HEK293 (cell line): ENCODE measurements at regions not wholly inside any gene's neighbourhood (a gene's known extent, or its start where the extent isn't known, plus 50 kb on each side); places are given as distances from the start of the nearest gene placed in this dataset.

Source experiments
- CTCF ChIA-PET: fragments of 350-600 bp; formaldehyde crosslinking; extraction: SDS; loops from one replicate; lab custom pipeline; 2021; ENCODE audit warnings: antibody characterized with exemption; lab: Yijun Ruan, JAX
- POLR2A ChIA-PET: fragments of 300-600 bp; formaldehyde crosslinking; extraction: SDS; loops from one replicate; lab custom pipeline; 2020; ENCODE audit warnings: antibody characterized with exemption, inconsistent platforms; lab: Yijun Ruan, JAX
- H3K27ac ChIP-seq: fragments of 200-500 bp; sonication (Bioruptor generic); 2 replicates; pipeline ENCODE4 v1.5.1; 2014; ENCODE audit warnings: low read depth, low read length, control low read depth, inconsistent platforms; ENCODE audit errors: extremely low read depth
- H3K36me3 ChIP-seq, 2 experiments: fragments of 200-500 bp in 1 of 2; sonication (Bioruptor generic) in 1 of 2; 1 replicate in 1 of 2; 2 replicates in 1 of 2; pipeline ENCODE4 v1.5.1; 2014 to 2017; ENCODE audit warnings: inconsistent platforms in 2 of 2, low read length in 2 of 2; ENCODE audit not compliant: control insufficient read depth in 2 of 2, insufficient read depth in 1 of 2
- H3K4me1 ChIP-seq: fragments of 200-500 bp; sonication (Bioruptor generic); 2 replicates; pipeline ENCODE4 v1.5.1; 2014; ENCODE audit warnings: mild to moderate bottlenecking, low read length, inconsistent platforms; ENCODE audit not compliant: control insufficient read depth, insufficient read depth
- H3K4me3 ChIP-seq: 2 replicates; pipeline ENCODE4 v1.5.1; 2011; ENCODE audit warnings: low read depth, mild to moderate bottlenecking, control low read depth, low read length, moderate library complexity
- H3K9me3 ChIP-seq: fragments of 200-500 bp; sonication (Bioruptor generic); 2 replicates; pipeline ENCODE4 v1.5.1; 2014; ENCODE audit warnings: low read depth, low read length, inconsistent platforms; ENCODE audit not compliant: control insufficient read depth, insufficient read depth
- EGR2 ChIP-seq: fragments of 450-650 bp; formaldehyde crosslinking; IDR thresholded peaks from 2 replicates; pipeline ENCODE4 v1.5.1; 2016; ENCODE audit warnings: low read depth, missing biosample characterization, missing genetic modification characterization
- GFI1B ChIP-seq: fragments of 450-650 bp; formaldehyde crosslinking; IDR thresholded peaks from 2 replicates; pipeline ENCODE4 v1.5.1; 2016; ENCODE audit warnings: missing biosample characterization, missing genetic modification characterization
- GLI2 ChIP-seq: fragments of 450-650 bp; formaldehyde crosslinking; IDR thresholded peaks from 2 replicates; pipeline ENCODE4; 2017; ENCODE audit warnings: missing biosample characterization, missing genetic modification characterization, low read depth, borderline replicate concordance
- GLI4 ChIP-seq: fragments of 450-650 bp; formaldehyde crosslinking; IDR thresholded peaks from 2 replicates; pipeline ENCODE4 v1.5.1; 2016; ENCODE audit warnings: missing biosample characterization, missing genetic modification characterization
- GLIS2 ChIP-seq: fragments of 450-650 bp; formaldehyde crosslinking; IDR thresholded peaks from 2 replicates; pipeline ENCODE4 v1.5.1; 2016; ENCODE audit warnings: missing biosample characterization, missing genetic modification characterization
- KLF7 ChIP-seq: fragments of 450-650 bp; formaldehyde crosslinking; IDR thresholded peaks from 2 replicates; pipeline ENCODE4 v1.5.1; 2016; ENCODE audit warnings: missing biosample characterization, missing genetic modification characterization, borderline replicate concordance
- SCRT2 ChIP-seq: fragments of 450-650 bp; formaldehyde crosslinking; IDR thresholded peaks from 2 replicates; pipeline ENCODE4 v1.5.1; 2016; ENCODE audit warnings: missing biosample characterization, missing genetic modification characterization
- SP7 ChIP-seq: fragments of 450-650 bp; formaldehyde crosslinking; IDR thresholded peaks from 2 replicates; pipeline ENCODE4 v1.5.1; 2016; ENCODE audit warnings: missing biosample characterization, missing genetic modification characterization
- TRIM28 ChIP-seq: IDR thresholded peaks from 2 replicates; pipeline ENCODE4 v1.6.1; 2011; ENCODE audit warnings: low read length, control low read depth, borderline replicate concordance
- ZBTB17 ChIP-seq: fragments of 450-650 bp; formaldehyde crosslinking; IDR thresholded peaks from 2 replicates; pipeline ENCODE4 v1.5.1; 2016; ENCODE audit warnings: missing biosample characterization, missing genetic modification characterization
- ZBTB20 ChIP-seq: fragments of 450-650 bp; formaldehyde crosslinking; IDR thresholded peaks from 2 replicates; pipeline ENCODE4 v1.5.1; 2016; ENCODE audit warnings: missing biosample characterization, missing genetic modification characterization
- ZBTB44 ChIP-seq: fragments of 450-650 bp; IDR thresholded peaks from 2 replicates; pipeline ENCODE4 v1.5.1; 2018; ENCODE audit warnings: missing biosample characterization, mild to moderate bottlenecking, missing genetic modification characterization
- ZFHX2 ChIP-seq: fragments of 450-650 bp; formaldehyde crosslinking; conservative IDR thresholded peaks from 2 replicates; pipeline ENCODE4 v1.5.1; 2016; ENCODE audit warnings: missing biosample characterization, missing genetic modification characterization
- ZNF133 ChIP-seq: fragments of 450-650 bp; formaldehyde crosslinking; IDR thresholded peaks from 2 replicates; pipeline ENCODE4 v1.5.1; 2016; ENCODE audit warnings: missing biosample characterization, missing genetic modification characterization
- ZNF248 ChIP-seq: fragments of 450-650 bp; formaldehyde crosslinking; IDR thresholded peaks from 2 replicates; pipeline ENCODE4 v1.5.1; 2017; ENCODE audit warnings: missing biosample characterization, missing genetic modification characterization
- ZNF366 ChIP-seq: fragments of 450-650 bp; formaldehyde crosslinking; conservative IDR thresholded peaks from 2 replicates; pipeline ENCODE4 v1.5.1; 2016; ENCODE audit warnings: missing biosample characterization, missing genetic modification characterization
- ZNF48 ChIP-seq: fragments of 450-650 bp; formaldehyde crosslinking; IDR thresholded peaks from 2 replicates; pipeline ENCODE4 v1.5.1; 2016; ENCODE audit warnings: missing biosample characterization, missing genetic modification characterization
- ZNF561 ChIP-seq: fragments of 450-650 bp; IDR thresholded peaks from 2 replicates; pipeline ENCODE4 v1.5.1; 2018; ENCODE audit warnings: missing biosample characterization, missing genetic modification characterization, borderline replicate concordance
- ZNF624 ChIP-seq: fragments of 450-650 bp; formaldehyde crosslinking; IDR thresholded peaks from 2 replicates; pipeline ENCODE4 v1.5.1; 2017; ENCODE audit warnings: missing biosample characterization, missing genetic modification characterization
- ZNF701 ChIP-seq: fragments of 450-650 bp; formaldehyde crosslinking; IDR thresholded peaks from 2 replicates; pipeline ENCODE4 v1.5.1; 2016; ENCODE audit warnings: missing biosample characterization, missing genetic modification characterization
- ZNF707 ChIP-seq: fragments of 450-650 bp; formaldehyde crosslinking; IDR thresholded peaks from 2 replicates; pipeline ENCODE4 v1.5.1; 2016; ENCODE audit warnings: missing biosample characterization, missing genetic modification characterization
- ZNF792 ChIP-seq: fragments of 450-650 bp; formaldehyde crosslinking; IDR thresholded peaks from 2 replicates; pipeline ENCODE4 v1.5.1; 2016; ENCODE audit warnings: missing biosample characterization, missing genetic modification characterization
- TF ChIP-seq, protein P1 (sequence below): fragments of 450-650 bp; formaldehyde crosslinking; IDR thresholded peaks from 2 replicates; pipeline ENCODE4 v1.5.1; 2016; ENCODE audit warnings: missing biosample characterization, missing genetic modification characterization
- TF ChIP-seq, protein P2 (sequence below): fragments of 450-650 bp; formaldehyde crosslinking; IDR thresholded peaks from 2 replicates; pipeline ENCODE4 v1.5.1; 2016; ENCODE audit warnings: missing biosample characterization, missing genetic modification characterization
- TF ChIP-seq, protein P3 (sequence below): fragments of 450-650 bp; formaldehyde crosslinking; IDR thresholded peaks from 2 replicates; pipeline ENCODE4 v1.5.1; 2016; ENCODE audit warnings: missing biosample characterization, missing genetic modification characterization

GRCh38 chr18:39661856-39662366, 2096.3 kb upstream of the CELF4 start (continued):
- TF ChIP-seq, protein P1, sequence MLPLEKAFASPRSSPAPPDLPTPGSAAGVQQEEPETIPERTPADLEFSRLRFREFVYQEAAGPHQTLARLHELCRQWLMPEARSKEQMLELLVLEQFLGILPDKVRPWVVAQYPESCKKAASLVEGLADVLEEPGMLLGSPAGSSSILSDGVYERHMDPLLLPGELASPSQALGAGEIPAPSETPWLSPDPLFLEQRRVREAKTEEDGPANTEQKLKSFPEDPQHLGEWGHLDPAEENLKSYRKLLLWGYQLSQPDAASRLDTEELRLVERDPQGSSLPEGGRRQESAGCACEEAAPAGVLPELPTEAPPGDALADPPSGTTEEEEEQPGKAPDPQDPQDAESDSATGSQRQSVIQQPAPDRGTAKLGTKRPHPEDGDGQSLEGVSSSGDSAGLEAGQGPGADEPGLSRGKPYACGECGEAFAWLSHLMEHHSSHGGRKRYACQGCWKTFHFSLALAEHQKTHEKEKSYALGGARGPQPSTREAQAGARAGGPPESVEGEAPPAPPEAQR (tag by site-specific recombination) = no peak

GRCh38 chr18:39660141-39660540, 2094.5 kb upstream of the CELF4 start:
- no peaks in the 10 kb centered on the region for H3K9me3 ChIP-seq
- no peak for TF ChIP-seq SP7 (tag by site-specific recombination)
- TF ChIP-seq ZBTB20 (tag by site-specific recombination) = no peak
- TF ChIP-seq ZBTB17 = no peak
- no peak for TF ChIP-seq ZNF561 (tag by site-specific recombination)
- TF ChIP-seq EGR2 (tag by site-specific recombination) = no peak
- TF ChIP-seq ZNF701 (tag by site-specific recombination) = no peak
- no peak for TF ChIP-seq ZFHX2 (tag by site-specific recombination)
- TF ChIP-seq GLIS2 = no peak
- TF ChIP-seq GLI4 (tag by site-specific recombination) = no peak
- H3K4me3 ChIP-seq = no peak overlapping the region
- POLR2A ChIA-PET = interaction anchor here (0.6 kb wide), 1 partner anchor 297 kb away, joined by 4 read pairs; no protein-coding TSS in a partner anchor
- no peaks in the 10 kb centered on the region for H3K4me1 ChIP-seq
- H3K27ac ChIP-seq = no peak overlapping the region
- H3K36me3 ChIP-seq = no peaks in the 10 kb centered on the region
- CTCF ChIA-PET = interaction anchor here (0.7 kb wide), 1 partner anchor 19 kb away, joined by 3 read pairs; no protein-coding TSS in a partner anchor

- no peak overlapping the region for H3K4me3 ChIP-seq
- H3K27ac ChIP-seq = no peak overlapping the region
- no peak for TF ChIP-seq ZNF792
- TF ChIP-seq TRIM28 = no peak
- TF ChIP-seq, protein P2, sequence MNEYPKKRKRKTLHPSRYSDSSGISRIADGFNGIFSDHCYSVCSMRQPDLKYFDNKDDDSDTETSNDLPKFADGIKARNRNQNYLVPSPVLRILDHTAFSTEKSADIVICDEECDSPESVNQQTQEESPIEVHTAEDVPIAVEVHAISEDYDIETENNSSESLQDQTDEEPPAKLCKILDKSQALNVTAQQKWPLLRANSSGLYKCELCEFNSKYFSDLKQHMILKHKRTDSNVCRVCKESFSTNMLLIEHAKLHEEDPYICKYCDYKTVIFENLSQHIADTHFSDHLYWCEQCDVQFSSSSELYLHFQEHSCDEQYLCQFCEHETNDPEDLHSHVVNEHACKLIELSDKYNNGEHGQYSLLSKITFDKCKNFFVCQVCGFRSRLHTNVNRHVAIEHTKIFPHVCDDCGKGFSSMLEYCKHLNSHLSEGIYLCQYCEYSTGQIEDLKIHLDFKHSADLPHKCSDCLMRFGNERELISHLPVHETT (tag by site-specific recombination) = no peak
- no peak for TF ChIP-seq SCRT2 (tag by site-specific recombination)
- TF ChIP-seq KLF7 = no peak
- TF ChIP-seq ZBTB44 (tag by site-specific recombination) = no peak
- TF ChIP-seq ZNF133 = no peak
- H3K4me1 ChIP-seq = no peaks in the 10 kb centered on the region
- ChIA-PET POLR2A (no interaction called here), CTCF (interaction anchor here (0.7 kb wide), 1 partner anchor 30 kb away, joined by 3 read pairs; no protein-coding TSS in a partner anchor)
- H3K9me3 ChIP-seq = no peaks in the 10 kb centered on the region
- no peaks in the 10 kb centered on the region for H3K36me3 ChIP-seq
These were observed 2089.7 kb upstream of the CELF4 start for GRCh38 chr18:39655341-39655740.

- ChIA-PET CTCF (no interaction called here), POLR2A (no interaction called here)
- no peaks in the 10 kb centered on the region for H3K36me3 ChIP-seq
- H3K27ac ChIP-seq = no peak overlapping the region
- no peak overlapping the region for H3K4me3 ChIP-seq
- H3K4me1 ChIP-seq = no peaks in the 10 kb centered on the region
- no peaks in the 10 kb centered on the region for H3K9me3 ChIP-seq
- no peak for TF ChIP-seq GLI2
- TF ChIP-seq, protein P3, sequence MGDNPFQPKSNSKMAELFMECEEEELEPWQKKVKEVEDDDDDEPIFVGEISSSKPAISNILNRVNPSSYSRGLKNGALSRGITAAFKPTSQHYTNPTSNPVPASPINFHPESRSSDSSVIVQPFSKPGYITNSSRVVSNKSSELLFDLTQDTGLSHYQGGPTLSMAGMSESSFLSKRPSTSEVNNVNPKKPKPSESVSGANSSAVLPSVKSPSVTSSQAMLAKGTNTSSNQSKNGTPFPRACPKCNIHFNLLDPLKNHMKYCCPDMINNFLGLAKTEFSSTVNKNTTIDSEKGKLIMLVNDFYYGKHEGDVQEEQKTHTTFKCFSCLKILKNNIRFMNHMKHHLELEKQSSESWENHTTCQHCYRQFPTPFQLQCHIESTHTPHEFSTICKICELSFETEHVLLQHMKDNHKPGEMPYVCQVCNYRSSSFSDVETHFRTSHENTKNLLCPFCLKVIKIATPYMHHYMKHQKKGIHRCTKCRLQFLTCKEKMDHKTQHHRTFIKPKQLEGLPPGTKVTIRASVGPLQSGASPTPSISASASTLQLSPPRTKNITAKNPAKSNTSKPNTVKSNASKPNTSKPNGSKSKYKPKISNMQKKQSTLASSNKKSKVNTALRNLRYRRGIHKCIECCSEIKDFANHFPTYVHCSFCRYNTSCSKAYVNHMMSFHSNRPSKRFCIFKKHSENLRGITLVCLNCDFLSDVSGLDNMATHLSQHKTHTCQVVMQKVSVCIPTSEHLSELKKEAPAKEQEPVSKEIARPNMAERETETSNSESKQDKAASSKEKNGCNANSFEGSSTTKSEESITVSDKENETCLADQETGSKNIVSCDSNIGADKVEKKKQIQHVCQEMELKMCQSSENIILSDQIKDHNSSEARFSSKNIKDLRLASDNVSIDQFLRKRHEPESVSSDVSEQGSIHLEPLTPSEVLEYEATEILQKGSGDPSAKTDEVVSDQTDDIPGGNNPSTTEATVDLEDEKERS = no peak
- no peak for TF ChIP-seq GFI1B (tag by site-specific recombination)
- TF ChIP-seq ZNF707 (tag by site-specific recombination) = no peak
- TF ChIP-seq ZNF48 = no peak
- no peak for TF ChIP-seq ZNF624 (tag by site-specific recombination)
- TF ChIP-seq ZNF248 (tag by site-specific recombination) = no peak
- no peak for TF ChIP-seq EGR2 (tag by site-specific recombination)
- TF ChIP-seq ZNF366 = no peak
These were observed 2087.6 kb upstream of the CELF4 start for GRCh38 chr18:39653221-39653620.
